Caco-2 (cell line): ENCODE measurements at regions not wholly inside any gene's neighbourhood (a gene's known extent, or its start where the extent isn't known, plus 50 kb on each side); places are given as distances from the start of the nearest gene placed in this dataset.
"Not testable (repeated sequence)": the region's sequence is repeated elsewhere in the genome, so short reads cannot be mapped to it uniquely, and the experiment has no call there.

ENCODE experiments used
- BruUV-seq: library from RNA; stranded (reverse); fragments of 400-500 nt; replicated peaks from 2 replicates; lab custom pipeline; 2021; lab: Mats Ljungman, UMichigan
- CTCF ChIA-PET: fragments of 300-600 bp; sonication (Branson Sonifier 250); formaldehyde crosslinking; loops from one replicate; lab custom pipeline; 2022; ENCODE audit warnings: antibody characterized with exemption; lab: Charles Lee
- POLR2A ChIA-PET: fragments of 300-600 bp; sonication (Branson Sonifier 250); formaldehyde crosslinking; loops from one replicate; lab custom pipeline; 2022; ENCODE audit warnings: antibody characterized with exemption; lab: Charles Lee
- DNase-seq, 2 experiments: peaks; one replicate each; pipeline versions ENCODE4 v3.0.0 to v3.0.0-alpha.2; 2020 to 2022
- H3K27me3 ChIP-seq: replicated peaks from 2 replicates; pipeline ENCODE4 v1.6.0; 2011; ENCODE audit warnings: low read length; ENCODE audit not compliant: control insufficient read depth, insufficient read depth
- H3K36me3 ChIP-seq: 2 replicates; pipeline ENCODE4 v1.5.1; 2011; ENCODE audit warnings: low read length; ENCODE audit not compliant: control insufficient read depth, insufficient read depth
- H3K4me1 ChIP-seq: fragments of 250-450 bp; sonication (Bioruptor Pico); 2 replicates; pipeline ENCODE4 v1.5.1; 2020; ENCODE audit warnings: mild to moderate bottlenecking
- H3K4me3 ChIP-seq: 2 replicates; pipeline ENCODE4 v1.5.1; 2011; ENCODE audit warnings: low read depth, mild to moderate bottlenecking, control low read depth, low read length
- H3K9me3 ChIP-seq: fragments of 250-450 bp; sonication (Bioruptor Pico); 2 replicates; pipeline ENCODE4 v1.5.1; 2020; ENCODE audit warnings: mild to moderate bottlenecking, moderate library complexity
- H3K27ac Mint-ChIP-seq: one replicate; pipeline ENCODE4 v1.8.0; 2022; ENCODE audit warnings: mixed read lengths; ENCODE audit not compliant: unreplicated experiment
- H3K27me3 Mint-ChIP-seq: one replicate; pipeline ENCODE4 v1.8.0; 2022; ENCODE audit warnings: mixed read lengths; ENCODE audit not compliant: insufficient read depth, unreplicated experiment
- H3K36me3 Mint-ChIP-seq: one replicate; pipeline ENCODE4 v1.8.0; 2022; ENCODE audit warnings: mild to moderate bottlenecking, mixed read lengths; ENCODE audit not compliant: insufficient read depth, unreplicated experiment
- H3K4me1 Mint-ChIP-seq: one replicate; pipeline ENCODE4 v1.8.0; 2022; ENCODE audit warnings: low read depth, mixed read lengths; ENCODE audit not compliant: unreplicated experiment
- H3K4me3 Mint-ChIP-seq: one replicate; pipeline ENCODE4 v1.8.0; 2022; ENCODE audit warnings: mild to moderate bottlenecking, moderate library complexity, mixed read lengths; ENCODE audit not compliant: unreplicated experiment
- H3K9me3 Mint-ChIP-seq: one replicate; pipeline ENCODE4 v1.8.0; 2022; ENCODE audit warnings: mixed read lengths; ENCODE audit not compliant: unreplicated experiment
- CTCF ChIP-seq, 2 experiments: fragments of 200-600 bp in 1 of 2; IDR thresholded peaks; 1 replicate in 1 of 2; 2 replicates in 1 of 2; pipeline versions ENCODE4 v1.5.1 to v1.8.0; 2011 to 2022; ENCODE audit warnings: antibody characterized with exemption in 1 of 2, control low read depth in 1 of 2, inconsistent platforms in 1 of 2, low read depth in 1 of 2, low read length in 1 of 2, mild to moderate bottlenecking in 1 of 2, moderate library complexity in 1 of 2; ENCODE audit not compliant: insufficient read depth in 1 of 2, severe bottlenecking in 1 of 2, unreplicated experiment in 1 of 2
- intact Hi-C: fragments of 100-400 bp; cut with micrococcal nuclease; formaldehyde crosslinking; loops from one replicate; pipeline ENCODE4 v1.10.0; 2022; ENCODE audit not compliant: unreplicated experiment

GRCh38 chr17:70288540-70289290, 119.4 kb downstream of the KCNJ2 start:
- POLR2A ChIA-PET, result no interaction called here
- Histone ChIP-seq H3K36me3 (no peaks in the 10 kb centered on the region), H3K9me3 (no peaks in the 10 kb centered on the region), H3K4me1 (no peaks in the 10 kb centered on the region), H3K4me3 (no peak overlapping the region), H3K27me3 (no peaks in the 10 kb centered on the region)
- BruUV-seq, result no TSS peak
- Mint-ChIP-seq H3K4me1 (no peaks in the 10 kb centered on the region), H3K4me3 (no peak overlapping the region), H3K27me3 (no peaks in the 10 kb centered on the region), H3K27ac (no peak overlapping the region), H3K36me3 (no peaks in the 10 kb centered on the region), H3K9me3 (no peaks in the 10 kb centered on the region)
- DNase-seq, result no peak
- no peak for TF ChIP-seq CTCF (IDR thresholded peaks at IDR 0.05; ENCODE audit: insufficient read depth in 1 of 2, low read depth in 1 of 2, low read length in 1 of 2, severe bottlenecking in 1 of 2, unreplicated experiment in 1 of 2)
- CTCF ChIA-PET, result no interaction called here
- intact Hi-C loops, result no loop called here

GRCh38 chr17:70290770-70291169, 121.4 kb downstream of the KCNJ2 start:
- POLR2A ChIA-PET, result no interaction called here
- no peaks in the 10 kb centered on the region for H3K9me3 ChIP-seq

GRCh38 chr17:70292366-70292765, 123.0 kb downstream of the KCNJ2 start:
- no peaks in the 10 kb centered on the region for H3K9me3 Mint-ChIP-seq
- ChIA-PET CTCF (no interaction called here), POLR2A (no interaction called here)
- Histone ChIP-seq H3K4me1 (no peaks in the 10 kb centered on the region), H3K27me3 (no peaks in the 10 kb centered on the region), H3K4me3 (no peak overlapping the region), H3K9me3 (no peaks in the 10 kb centered on the region), H3K36me3 (no peaks in the 10 kb centered on the region)
- intact Hi-C loops, result no loop called here
- TF ChIP-seq CTCF (IDR thresholded peaks at IDR 0.05; ENCODE audit: insufficient read depth in 1 of 2, low read depth in 1 of 2, low read length in 1 of 2, severe bottlenecking in 1 of 2, unreplicated experiment in 1 of 2), result no peak
- no peaks in the 10 kb centered on the region for H3K27me3 Mint-ChIP-seq
- H3K4me3 Mint-ChIP-seq, result no peak overlapping the region
- DNase-seq, result no peak
- no peaks in the 10 kb centered on the region for H3K4me1 Mint-ChIP-seq
- BruUV-seq, result no TSS peak
- no peaks in the 10 kb centered on the region for H3K36me3 Mint-ChIP-seq
- H3K27ac Mint-ChIP-seq, result no peak overlapping the region

More at GRCh38 chr17:70290770-70291169, 121.4 kb downstream of the KCNJ2 start:
- Histone ChIP-seq H3K36me3 (no peaks in the 10 kb centered on the region), H3K4me1 (no peaks in the 10 kb centered on the region), H3K27me3 (no peaks in the 10 kb centered on the region), H3K4me3 (no peak overlapping the region)
- no peaks in the 10 kb centered on the region for H3K27me3 Mint-ChIP-seq
- no peaks in the 10 kb centered on the region for H3K4me1 Mint-ChIP-seq
- H3K9me3 Mint-ChIP-seq, result no peaks in the 10 kb centered on the region
- no peak overlapping the region for H3K4me3 Mint-ChIP-seq
- H3K36me3 Mint-ChIP-seq, result no peaks in the 10 kb centered on the region
- no peak for DNase-seq
- no TSS peak for BruUV-seq
- H3K27ac Mint-ChIP-seq, result no peak overlapping the region
- no peak for TF ChIP-seq CTCF (IDR thresholded peaks at IDR 0.05; ENCODE audit: insufficient read depth in 1 of 2, low read depth in 1 of 2, low read length in 1 of 2, severe bottlenecking in 1 of 2, unreplicated experiment in 1 of 2)
- intact Hi-C loops, result no loop called here
- CTCF ChIA-PET, result no interaction called here

GRCh38 chr17:70293564-70294310, 124.4 kb downstream of the KCNJ2 start:
- CTCF ChIA-PET, H3K9me3 Mint-ChIP-seq: not testable (repeated sequence)

More at GRCh38 chr17:70293564-70294310, 124.4 kb downstream of the KCNJ2 start:
- H3K36me3 ChIP-seq, H3K4me3 Mint-ChIP-seq, H3K9me3 ChIP-seq, H3K4me1 ChIP-seq, DNase-seq, H3K27ac Mint-ChIP-seq, H3K36me3 Mint-ChIP-seq, H3K27me3 ChIP-seq, H3K4me3 ChIP-seq, H3K4me1 Mint-ChIP-seq, intact Hi-C loops, BruUV-seq, H3K27me3 Mint-ChIP-seq, POLR2A ChIA-PET: not testable (repeated sequence)
